ENCODE measurements at regions not wholly inside any gene's neighbourhood (a gene's known extent, or its start where the extent isn't known, plus 50 kb on each side); places are given as distances from the start of the nearest gene placed in this dataset.

DNA sequence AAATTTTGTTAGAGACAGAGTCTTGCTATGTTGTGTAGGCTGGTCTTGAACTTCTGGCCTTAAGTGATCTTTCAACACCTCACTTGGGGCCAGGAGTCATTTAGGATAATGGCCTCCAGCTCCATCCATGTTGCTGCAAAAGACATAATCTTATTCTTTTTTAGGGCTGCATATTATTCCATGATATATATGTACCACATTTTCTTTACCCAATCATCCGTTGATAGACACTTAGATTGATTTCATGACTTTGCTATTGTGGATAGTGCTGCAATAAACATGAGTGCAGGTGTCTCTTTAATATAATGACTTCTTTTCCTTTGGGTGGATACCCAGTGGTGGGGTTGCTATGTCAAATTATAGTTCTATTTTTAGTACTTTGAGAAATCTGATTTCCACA, 140.9 kb upstream of the LCORL start:
- no peak for TF ChIP-seq POLR2AphosphoS5 (IDR thresholded peaks at IDR 0.05; ENCODE audit: low read depth, low read length)
- TF ChIP-seq SIN3A (IDR thresholded peaks at IDR 0.05; ENCODE audit: borderline replicate concordance, insufficient read depth, low read length), result no peak
- TF ChIP-seq, protein P1, sequence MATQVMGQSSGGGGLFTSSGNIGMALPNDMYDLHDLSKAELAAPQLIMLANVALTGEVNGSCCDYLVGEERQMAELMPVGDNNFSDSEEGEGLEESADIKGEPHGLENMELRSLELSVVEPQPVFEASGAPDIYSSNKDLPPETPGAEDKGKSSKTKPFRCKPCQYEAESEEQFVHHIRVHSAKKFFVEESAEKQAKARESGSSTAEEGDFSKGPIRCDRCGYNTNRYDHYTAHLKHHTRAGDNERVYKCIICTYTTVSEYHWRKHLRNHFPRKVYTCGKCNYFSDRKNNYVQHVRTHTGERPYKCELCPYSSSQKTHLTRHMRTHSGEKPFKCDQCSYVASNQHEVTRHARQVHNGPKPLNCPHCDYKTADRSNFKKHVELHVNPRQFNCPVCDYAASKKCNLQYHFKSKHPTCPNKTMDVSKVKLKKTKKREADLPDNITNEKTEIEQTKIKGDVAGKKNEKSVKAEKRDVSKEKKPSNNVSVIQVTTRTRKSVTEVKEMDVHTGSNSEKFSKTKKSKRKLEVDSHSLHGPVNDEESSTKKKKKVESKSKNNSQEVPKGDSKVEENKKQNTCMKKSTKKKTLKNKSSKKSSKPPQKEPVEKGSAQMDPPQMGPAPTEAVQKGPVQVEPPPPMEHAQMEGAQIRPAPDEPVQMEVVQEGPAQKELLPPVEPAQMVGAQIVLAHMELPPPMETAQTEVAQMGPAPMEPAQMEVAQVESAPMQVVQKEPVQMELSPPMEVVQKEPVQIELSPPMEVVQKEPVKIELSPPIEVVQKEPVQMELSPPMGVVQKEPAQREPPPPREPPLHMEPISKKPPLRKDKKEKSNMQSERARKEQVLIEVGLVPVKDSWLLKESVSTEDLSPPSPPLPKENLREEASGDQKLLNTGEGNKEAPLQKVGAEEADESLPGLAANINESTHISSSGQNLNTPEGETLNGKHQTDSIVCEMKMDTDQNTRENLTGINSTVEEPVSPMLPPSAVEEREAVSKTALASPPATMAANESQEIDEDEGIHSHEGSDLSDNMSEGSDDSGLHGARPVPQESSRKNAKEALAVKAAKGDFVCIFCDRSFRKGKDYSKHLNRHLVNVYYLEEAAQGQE (IDR thresholded peaks at IDR 0.05; ENCODE audit: insufficient read depth in 1 of 2, low read depth in 2 of 2, low read length in 2 of 2), result no peak
- TF ChIP-seq FOXP2 (optimal IDR thresholded peaks at IDR 0.05; ENCODE audit: borderline replicate concordance, extremely low read depth, extremely low read length, insufficient read depth), result no peak
- TF ChIP-seq TAF1 (IDR thresholded peaks at IDR 0.05; ENCODE audit: borderline replicate concordance, insufficient read depth, low read length), result no peak

DNA sequence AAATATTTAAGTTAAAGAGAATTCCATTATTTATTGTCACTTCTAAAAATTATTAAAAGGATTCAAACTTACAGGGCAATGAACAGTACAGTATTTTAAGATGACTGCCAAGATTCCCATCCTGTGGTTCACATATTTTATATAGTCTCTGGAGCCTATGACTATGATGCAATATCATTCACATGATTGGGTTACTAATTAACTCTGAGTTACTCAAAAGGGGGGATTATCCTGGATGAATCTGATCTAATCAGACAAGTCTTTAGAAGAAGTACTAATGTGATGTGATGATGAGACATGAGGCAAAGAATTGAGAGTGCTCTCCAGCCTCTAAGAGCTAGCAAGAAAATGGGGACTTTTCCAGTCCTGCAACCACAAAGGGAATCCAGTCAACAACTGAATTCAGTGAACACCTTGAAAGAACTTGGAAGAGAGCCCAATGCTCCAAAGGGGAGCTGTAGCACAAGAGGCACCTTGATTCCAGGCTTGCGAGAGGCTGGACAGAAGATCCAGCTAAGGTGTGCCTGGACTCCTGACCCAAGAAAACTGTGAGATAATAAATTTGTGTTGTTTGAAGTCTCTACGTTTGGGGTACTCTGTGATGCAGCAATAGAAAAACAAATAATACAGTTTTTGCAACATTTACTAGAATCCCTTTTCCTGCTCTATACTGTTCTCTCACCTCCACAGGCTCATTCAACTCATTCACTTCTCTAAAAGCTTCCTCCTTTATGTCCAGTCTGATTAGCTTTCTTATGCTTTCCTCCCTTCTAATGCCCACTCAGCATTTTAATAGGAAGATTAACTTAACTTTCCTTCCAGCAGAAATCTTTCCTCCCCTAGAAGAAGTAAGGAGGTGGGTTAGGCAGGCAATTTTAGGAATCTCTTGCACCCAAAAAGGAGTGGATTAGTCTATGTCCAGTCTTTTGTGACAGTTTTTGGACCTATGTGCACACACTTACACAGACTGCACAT, 133.8 kb upstream of the LCORL start:
- TF ChIP-seq, protein P1 (IDR thresholded peaks at IDR 0.05; ENCODE audit: insufficient read depth in 1 of 2, low read depth in 2 of 2, low read length in 2 of 2), result no peak
- TF ChIP-seq FOXP2 (optimal IDR thresholded peaks at IDR 0.05; ENCODE audit: borderline replicate concordance, extremely low read depth, extremely low read length, insufficient read depth) (no peak), POLR2AphosphoS5 (IDR thresholded peaks at IDR 0.05; ENCODE audit: low read depth, low read length) (no peak), SIN3A (IDR thresholded peaks at IDR 0.05; ENCODE audit: borderline replicate concordance, insufficient read depth, low read length) (no peak), TAF1 (IDR thresholded peaks at IDR 0.05; ENCODE audit: borderline replicate concordance, insufficient read depth, low read length) (no peak)

DNA sequence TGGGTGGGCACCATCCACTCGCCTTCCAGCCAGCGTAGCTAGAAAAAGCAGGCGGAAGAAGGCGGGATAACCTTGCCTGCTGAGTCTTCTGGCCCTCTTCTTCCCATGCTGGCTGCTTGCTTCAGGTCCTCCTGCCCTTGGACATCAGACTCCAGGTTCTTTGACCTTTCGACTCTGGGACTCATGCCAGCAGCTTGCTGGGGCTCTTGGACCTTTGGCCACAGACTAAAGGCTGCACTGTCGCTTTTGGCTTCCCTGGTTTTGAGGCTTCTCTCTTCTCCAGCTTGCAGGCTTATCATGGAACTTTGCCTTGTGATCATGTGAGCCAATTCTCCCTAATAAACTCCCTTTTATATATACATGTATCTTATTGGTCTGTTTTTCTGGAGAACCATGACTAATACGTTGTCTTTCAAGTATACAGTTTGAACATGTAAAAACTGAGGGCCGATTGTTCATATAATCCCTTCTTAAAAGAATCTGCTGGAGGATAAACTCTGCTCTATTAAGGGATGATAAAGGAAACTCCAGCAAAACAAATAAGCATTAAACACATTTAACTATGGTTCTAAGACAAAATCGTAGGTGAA, 116.6 kb upstream of the LCORL start:
- TF ChIP-seq TAF1 (IDR thresholded peaks at IDR 0.05; ENCODE audit: borderline replicate concordance, insufficient read depth, low read length) (no peak), SIN3A (IDR thresholded peaks at IDR 0.05; ENCODE audit: borderline replicate concordance, insufficient read depth, low read length) (no peak), FOXP2 (optimal IDR thresholded peaks at IDR 0.05; ENCODE audit: borderline replicate concordance, extremely low read depth, extremely low read length, insufficient read depth) (no peak), POLR2AphosphoS5 (IDR thresholded peaks at IDR 0.05; ENCODE audit: low read depth, low read length) (no peak)
- TF ChIP-seq, protein P1 (IDR thresholded peaks at IDR 0.05; ENCODE audit: insufficient read depth in 1 of 2, low read depth in 2 of 2, low read length in 2 of 2), result no peak

DNA sequence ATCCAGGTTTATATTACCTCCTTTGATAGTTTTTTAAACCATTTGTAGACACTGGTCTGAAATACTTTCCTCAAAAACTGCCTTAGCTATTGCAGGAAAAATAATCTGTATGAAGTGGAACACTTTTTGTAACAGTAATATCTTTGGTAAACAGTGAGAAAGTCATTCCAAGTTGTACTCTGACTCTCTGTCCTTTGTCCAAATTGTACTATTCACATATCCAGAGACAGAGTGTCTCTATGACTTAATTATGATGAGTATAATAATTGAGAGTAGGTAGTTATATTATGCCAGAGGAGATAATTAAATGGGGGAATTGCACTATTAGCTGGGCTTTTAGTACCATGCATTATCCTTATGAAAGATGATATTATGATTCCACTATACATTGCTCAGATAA, 112.6 kb upstream of the LCORL start:
- no peak for TF ChIP-seq TAF1 (IDR thresholded peaks at IDR 0.05; ENCODE audit: borderline replicate concordance, insufficient read depth, low read length)
- TF ChIP-seq, protein P1 (IDR thresholded peaks at IDR 0.05; ENCODE audit: insufficient read depth in 1 of 2, low read depth in 2 of 2, low read length in 2 of 2), result no peak
- no peak for TF ChIP-seq SIN3A (IDR thresholded peaks at IDR 0.05; ENCODE audit: borderline replicate concordance, insufficient read depth, low read length)
- no peak for TF ChIP-seq FOXP2 (optimal IDR thresholded peaks at IDR 0.05; ENCODE audit: borderline replicate concordance, extremely low read depth, extremely low read length, insufficient read depth)
- TF ChIP-seq POLR2AphosphoS5 (IDR thresholded peaks at IDR 0.05; ENCODE audit: low read depth, low read length), result no peak

Measured in PFSK-1 (cell line).